ENCODE measurements at regions not wholly inside any gene's neighbourhood (a gene's known extent, or its start where the extent isn't known, plus 50 kb on each side); places are given as distances from the start of the nearest gene placed in this dataset.
"Not testable (repeated sequence)": the region's sequence is repeated elsewhere in the genome, so short reads cannot be mapped to it uniquely, and the experiment has no call there.

DNA sequence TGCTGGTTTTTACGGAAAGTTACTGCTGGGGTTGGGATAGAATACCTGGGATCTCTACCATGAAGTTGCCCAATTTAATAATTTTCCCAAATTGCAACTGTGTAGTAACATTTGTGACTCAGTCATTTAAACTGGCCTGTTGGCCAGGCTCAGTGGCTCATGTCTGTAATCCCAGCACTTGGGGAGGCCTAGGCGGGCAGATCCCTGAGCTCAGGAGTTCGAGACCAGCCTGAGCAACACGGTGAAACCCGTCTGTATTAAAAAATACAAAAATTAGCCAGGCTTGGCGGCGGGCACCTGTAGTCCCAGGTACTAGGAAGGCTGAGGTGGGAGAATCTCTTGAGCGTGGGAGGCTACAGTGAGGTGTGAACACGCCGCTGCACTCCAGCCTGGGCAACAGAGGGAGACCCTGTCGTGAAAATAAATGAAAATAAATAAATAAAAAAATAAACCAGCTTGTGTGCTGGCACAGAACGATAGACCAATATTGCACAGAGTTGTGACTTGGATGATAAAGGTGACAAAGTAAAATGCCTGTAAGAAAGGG is 160.7 kb upstream of the ZNF608 start:
- no peaks in the 10 kb centered on the region for H3K9me3 Mint-ChIP-seq (ENCODE audit: low read depth)
- DNase-seq: no peak
- no peak overlapping the region for H3K27ac Mint-ChIP-seq
- ATAC-seq: no peak
- no peaks in the 10 kb centered on the region for H3K36me3 Mint-ChIP-seq
- H3K4me1 Mint-ChIP-seq: peaks cover 5% of the 10 kb centered on the region
- CTCF ChIA-PET: no interaction called here
- no peaks in the 10 kb centered on the region for H3K27me3 Mint-ChIP-seq
- H3K4me3 Mint-ChIP-seq: no peak overlapping the region

GRCh38 chr5:124908581-124909451 is 162.4 kb upstream of the ZNF608 start:
- Mint-ChIP-seq H3K27me3 (no peaks in the 10 kb centered on the region), H3K27ac (no peak overlapping the region), H3K9me3 (ENCODE audit: low read depth) (peaks cover 2% of the 10 kb centered on the region), H3K36me3 (no peaks in the 10 kb centered on the region), H3K4me3 (no peak overlapping the region), H3K4me1 (no peaks in the 10 kb centered on the region)
- CTCF ChIA-PET: no interaction called here
- DNase-seq (no peak), ATAC-seq (no peak)

GRCh38 chr5:124909734-124910133 is 163.3 kb upstream of the ZNF608 start:
- no peaks in the 10 kb centered on the region for H3K36me3 Mint-ChIP-seq
- H3K27ac Mint-ChIP-seq: no peak overlapping the region
- no peaks in the 10 kb centered on the region for H3K4me1 Mint-ChIP-seq
- no peak for DNase-seq
- CTCF ChIA-PET: no interaction called here
- peaks cover 2% of the 10 kb centered on the region for H3K9me3 Mint-ChIP-seq (ENCODE audit: low read depth)
- ATAC-seq: no peak
- H3K4me3 Mint-ChIP-seq: no peak overlapping the region
- no peaks in the 10 kb centered on the region for H3K27me3 Mint-ChIP-seq

GRCh38 chr5:124910354-124911016 is 164.0 kb upstream of the ZNF608 start:
- ATAC-seq (no peak), DNase-seq (no peak)
- Mint-ChIP-seq H3K36me3 (no peaks in the 10 kb centered on the region), H3K9me3 (ENCODE audit: low read depth) (peaks cover 2% of the 10 kb centered on the region), H3K27me3 (no peaks in the 10 kb centered on the region), H3K4me3 (no peak overlapping the region), H3K4me1 (no peaks in the 10 kb centered on the region), H3K27ac (no peak overlapping the region)
- CTCF ChIA-PET: no interaction called here

GRCh38 chr5:124912638-124913328 is 166.3 kb upstream of the ZNF608 start:
- Mint-ChIP-seq H3K4me1 (no peaks in the 10 kb centered on the region), H3K9me3 (ENCODE audit: low read depth) (peaks cover 2% of the 10 kb centered on the region), H3K27ac (no peak overlapping the region), H3K4me3 (no peak overlapping the region), H3K36me3 (no peaks in the 10 kb centered on the region), H3K27me3 (no peaks in the 10 kb centered on the region)
- CTCF ChIA-PET: no interaction called here
- DNase-seq (no peak), ATAC-seq (no peak)

- Mint-ChIP-seq H3K4me3 (no peak overlapping the region), H3K36me3 (no peaks in the 10 kb centered on the region), H3K27me3 (no peaks in the 10 kb centered on the region), H3K27ac (no peak overlapping the region), H3K4me1 (no peaks in the 10 kb centered on the region), H3K9me3 (ENCODE audit: low read depth) (peaks cover 2% of the 10 kb centered on the region)
- CTCF ChIA-PET: no interaction called here
- ATAC-seq: no peak
- DNase-seq: no peak
Measured at GRCh38 chr5:124913329-124913653, 166.9 kb upstream of the ZNF608 start.

- H3K4me3 Mint-ChIP-seq: not testable (repeated sequence)
Measured at GRCh38 chr5:124916313-124916712, 169.9 kb upstream of the ZNF608 start.

DNA sequence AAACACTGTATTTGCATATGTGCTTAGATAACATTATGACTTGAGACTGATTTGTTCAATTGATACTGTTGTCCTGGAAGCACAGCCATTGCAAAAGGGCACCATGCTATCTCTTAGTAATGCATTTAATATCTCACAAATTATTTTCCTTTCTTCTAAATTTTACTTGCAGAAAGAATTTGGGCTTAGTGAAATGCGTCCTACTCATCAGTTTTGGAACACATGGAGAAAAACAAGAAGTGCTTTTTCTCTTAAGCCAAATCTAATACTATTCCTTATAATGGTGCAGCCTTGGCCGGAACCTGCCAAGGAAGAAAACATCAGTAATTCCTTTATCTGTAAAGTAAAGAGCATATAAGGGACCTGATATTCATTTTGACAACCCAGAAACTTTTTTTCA is 172.2 kb upstream of the ZNF608 start:
- no peak overlapping the region for H3K27ac Mint-ChIP-seq
- H3K4me3 Mint-ChIP-seq: no peak overlapping the region
- no peaks in the 10 kb centered on the region for H3K36me3 Mint-ChIP-seq
- CTCF ChIA-PET: no interaction called here
- no peaks in the 10 kb centered on the region for H3K27me3 Mint-ChIP-seq
- no peak for DNase-seq
- ATAC-seq: no peak
- no peaks in the 10 kb centered on the region for H3K9me3 Mint-ChIP-seq (ENCODE audit: low read depth)
- H3K4me1 Mint-ChIP-seq: no peaks in the 10 kb centered on the region

More at GRCh38 chr5:124916313-124916712, 169.9 kb upstream of the ZNF608 start:
- H3K36me3 Mint-ChIP-seq; H3K27me3 Mint-ChIP-seq; H3K27ac Mint-ChIP-seq; DNase-seq; H3K4me1 Mint-ChIP-seq; CTCF ChIA-PET; ATAC-seq; H3K9me3 Mint-ChIP-seq (ENCODE audit: low read depth): not testable (repeated sequence)

GRCh38 chr5:124919076-124919475 is 172.6 kb upstream of the ZNF608 start:
- Mint-ChIP-seq H3K4me3 (no peak overlapping the region), H3K9me3 (ENCODE audit: low read depth) (no peaks in the 10 kb centered on the region), H3K36me3 (no peaks in the 10 kb centered on the region), H3K4me1 (no peaks in the 10 kb centered on the region), H3K27ac (no peak overlapping the region), H3K27me3 (no peaks in the 10 kb centered on the region)
- DNase-seq (no peak), ATAC-seq (no peak)
- CTCF ChIA-PET: no interaction called here

DNA sequence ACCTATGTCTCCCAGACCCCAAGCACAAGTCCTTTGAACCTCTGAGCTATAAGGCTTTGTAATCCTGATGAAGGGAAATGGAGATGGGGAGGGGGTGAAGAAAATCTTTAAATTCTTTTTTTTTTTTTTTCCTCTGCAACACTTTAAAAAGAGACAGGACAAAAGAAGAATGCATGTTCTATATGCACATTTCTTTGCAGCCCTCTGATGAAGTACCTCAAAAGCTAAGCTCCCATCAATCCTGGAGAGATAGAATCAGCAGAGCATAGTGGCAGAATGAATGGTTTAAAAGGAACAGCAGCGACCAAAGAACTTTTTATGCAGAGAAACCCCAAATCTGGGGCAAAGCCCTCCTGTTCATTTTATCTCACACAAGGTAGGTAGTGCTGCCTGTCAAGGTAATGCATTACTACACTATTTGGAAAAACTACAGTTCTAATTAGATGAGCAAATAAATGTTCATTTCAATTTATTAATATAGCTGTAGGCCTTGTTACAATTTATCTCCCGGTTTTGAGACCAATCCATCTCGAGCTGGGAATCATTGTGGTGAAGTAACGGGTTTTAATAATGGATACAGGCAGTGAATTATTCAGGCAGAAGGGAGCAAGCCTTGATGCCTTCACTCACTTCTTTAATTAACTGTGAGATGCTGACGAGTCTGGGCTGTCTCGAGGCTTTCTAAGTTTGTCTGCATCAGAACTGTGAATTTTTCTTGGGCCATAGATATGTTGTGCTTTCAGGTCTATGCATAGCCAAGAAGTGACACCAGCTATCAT is 173.5 kb upstream of the ZNF608 start:
- no peak overlapping the region for H3K27ac Mint-ChIP-seq
- ATAC-seq: no peak
- no peaks in the 10 kb centered on the region for H3K9me3 Mint-ChIP-seq (ENCODE audit: low read depth)
- no peak for DNase-seq
- no peaks in the 10 kb centered on the region for H3K36me3 Mint-ChIP-seq
- no peak overlapping the region for H3K4me3 Mint-ChIP-seq
- no peaks in the 10 kb centered on the region for H3K4me1 Mint-ChIP-seq
- H3K27me3 Mint-ChIP-seq: no peaks in the 10 kb centered on the region
- CTCF ChIA-PET: no interaction called here

GRCh38 chr5:124920909-124921666 is 174.6 kb upstream of the ZNF608 start:
- Mint-ChIP-seq H3K4me1 (no peaks in the 10 kb centered on the region), H3K27ac (no peak overlapping the region), H3K36me3 (no peaks in the 10 kb centered on the region), H3K27me3 (no peaks in the 10 kb centered on the region), H3K9me3 (ENCODE audit: low read depth) (no peaks in the 10 kb centered on the region), H3K4me3 (no peak overlapping the region)
- CTCF ChIA-PET: no interaction called here
- ATAC-seq: no peak
- no peak for DNase-seq

- CTCF ChIA-PET: no interaction called here
- no peaks in the 10 kb centered on the region for H3K4me1 Mint-ChIP-seq
Measured at GRCh38 chr5:124921694-124922093, 175.3 kb upstream of the ZNF608 start.

More at GRCh38 chr5:124921694-124922093, 175.3 kb upstream of the ZNF608 start:
- no peak for ATAC-seq
- no peak overlapping the region for H3K4me3 Mint-ChIP-seq
- H3K27me3 Mint-ChIP-seq: no peaks in the 10 kb centered on the region
- H3K36me3 Mint-ChIP-seq: no peaks in the 10 kb centered on the region
- H3K27ac Mint-ChIP-seq: no peak overlapping the region
- H3K9me3 Mint-ChIP-seq (ENCODE audit: low read depth): no peaks in the 10 kb centered on the region
- no peak for DNase-seq

Measured in activated CD8-positive, alpha-beta memory T cell treated with anti-CD3 and anti-CD28 coated beads, Interleukin-2, amount 10 ng/mL, durations not matched to agents 7 days and 5 days (primary cell).